ENCODE measurements at regions not wholly inside any gene's neighbourhood (a gene's known extent, or its start where the extent isn't known, plus 50 kb on each side); places are given as distances from the start of the nearest gene placed in this dataset.

DNA sequence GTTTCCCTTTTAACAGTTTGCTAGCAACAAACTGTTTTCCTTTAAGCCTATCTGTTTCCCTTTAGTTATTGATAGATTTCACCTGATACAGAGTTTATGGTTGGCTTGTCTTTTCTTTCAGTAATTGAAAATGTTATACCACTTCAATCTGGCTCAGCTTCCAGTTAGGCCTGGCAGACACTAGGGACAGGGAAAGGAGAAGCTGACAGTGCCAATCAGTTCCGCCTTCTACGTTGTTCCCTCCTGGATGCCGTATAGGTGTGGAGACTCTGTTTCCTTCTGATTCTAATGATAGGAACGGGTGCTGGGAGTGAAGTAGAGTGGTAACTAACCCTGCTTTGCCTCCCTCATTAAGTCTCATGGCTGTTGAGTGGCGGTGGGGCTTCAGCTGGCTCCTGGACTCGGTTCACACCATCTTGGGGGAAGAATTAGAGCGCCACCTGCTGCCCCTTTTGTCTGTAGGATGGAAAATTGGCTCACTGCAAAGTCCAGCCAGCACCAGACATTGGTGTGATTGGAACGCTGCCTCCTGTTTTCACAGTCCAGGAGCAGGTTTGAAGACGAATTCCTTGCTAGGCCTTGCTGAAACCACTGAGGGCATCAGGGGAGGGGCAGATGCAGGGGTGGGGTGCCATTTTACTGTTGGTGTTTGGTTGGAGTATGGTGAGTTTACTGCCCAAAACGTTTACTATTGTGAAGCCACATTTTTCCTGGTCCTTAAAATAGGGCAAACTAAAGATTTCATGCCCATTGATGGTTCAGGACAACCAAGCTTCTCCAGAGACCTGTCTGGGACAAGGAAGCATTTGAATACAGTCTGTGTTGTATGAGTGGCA lies 1729.5 kb downstream of the GRIK2 start:
- Histone ChIP-seq H3K27ac (no peak overlapping the region), H3K27me3 (no peaks in the 10 kb centered on the region), H3K9me3 (no peaks in the 10 kb centered on the region), H3K4me3 (no peak overlapping the region), H3K36me3 (no peaks in the 10 kb centered on the region), H3K4me1 (no peaks in the 10 kb centered on the region)
- no peak for DNase-seq (ENCODE audit: low spot score in 2 of 2)
- 35 to 48% methylated on average over 8 to 10 of the region's 10 CpGs for WGBS, 2 donors
- TF ChIP-seq EP300 (IDR thresholded peaks at IDR 0.05): no peak
- no peak for TF ChIP-seq CTCF (IDR thresholded peaks at IDR 0.05)
- no peak for TF ChIP-seq POLR2A (IDR thresholded peaks at IDR 0.05)

DNA sequence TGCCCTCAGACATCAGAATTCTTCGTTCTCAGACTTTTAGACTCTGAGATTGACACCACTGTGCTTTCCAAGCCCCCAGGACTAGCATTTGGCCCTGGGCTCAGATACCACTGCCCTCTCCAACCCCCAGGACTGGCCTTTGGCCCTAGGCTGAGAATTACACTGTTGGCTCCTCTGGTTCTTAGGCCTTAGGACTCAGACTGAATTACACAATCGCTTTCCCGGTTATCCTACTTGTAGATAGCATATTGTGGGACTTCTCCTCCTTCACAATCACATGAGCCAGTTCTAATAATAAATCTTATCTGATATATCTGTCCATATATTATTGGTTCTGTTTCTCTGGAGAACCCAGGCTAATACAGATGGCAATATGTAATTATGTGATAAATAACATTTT lies 1725.5 kb downstream of the GRIK2 start:
- Histone ChIP-seq H3K36me3 (no peaks in the 10 kb centered on the region), H3K27ac (no peak overlapping the region), H3K4me3 (no peak overlapping the region), H3K27me3 (no peaks in the 10 kb centered on the region), H3K4me1 (no peaks in the 10 kb centered on the region), H3K9me3 (no peaks in the 10 kb centered on the region)
- no peak for DNase-seq (ENCODE audit: low spot score in 2 of 2)
- WGBS, 2 donors: 90 to 92% methylated on average over 3 of the region's 3 CpGs
- TF ChIP-seq POLR2A (IDR thresholded peaks at IDR 0.05) (no peak), CTCF (IDR thresholded peaks at IDR 0.05) (no peak), EP300 (IDR thresholded peaks at IDR 0.05) (no peak)

DNA sequence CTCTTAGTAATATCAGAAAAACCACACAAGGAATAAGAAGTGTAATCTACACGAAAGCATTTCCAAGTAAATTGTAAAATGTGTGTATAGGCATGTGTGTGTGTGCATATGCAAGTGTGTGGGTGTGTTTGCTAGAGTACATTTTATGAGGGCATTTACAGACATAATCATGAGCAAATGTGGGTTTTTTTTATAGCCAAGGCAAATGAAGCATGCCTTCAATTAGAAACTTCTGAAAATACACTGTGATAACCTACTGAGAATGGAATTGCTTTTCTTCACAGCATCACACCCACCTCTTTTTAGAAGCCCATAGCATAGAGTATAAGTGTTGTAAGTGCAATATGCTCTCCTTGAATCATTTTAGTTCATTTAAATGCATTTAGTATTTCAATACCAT lies 1721.1 kb downstream of the GRIK2 start:
- DNase-seq (ENCODE audit: low spot score in 2 of 2): no peak
- 73 to 85% methylated on average over 1 of the region's 1 CpG for WGBS, 2 donors
- Histone ChIP-seq H3K27me3 (no peaks in the 10 kb centered on the region), H3K4me1 (no peaks in the 10 kb centered on the region), H3K9me3 (no peaks in the 10 kb centered on the region), H3K4me3 (no peak overlapping the region), H3K36me3 (no peaks in the 10 kb centered on the region), H3K27ac (no peak overlapping the region)
- TF ChIP-seq EP300 (IDR thresholded peaks at IDR 0.05) (no peak), POLR2A (IDR thresholded peaks at IDR 0.05) (no peak), CTCF (IDR thresholded peaks at IDR 0.05) (no peak)

DNA sequence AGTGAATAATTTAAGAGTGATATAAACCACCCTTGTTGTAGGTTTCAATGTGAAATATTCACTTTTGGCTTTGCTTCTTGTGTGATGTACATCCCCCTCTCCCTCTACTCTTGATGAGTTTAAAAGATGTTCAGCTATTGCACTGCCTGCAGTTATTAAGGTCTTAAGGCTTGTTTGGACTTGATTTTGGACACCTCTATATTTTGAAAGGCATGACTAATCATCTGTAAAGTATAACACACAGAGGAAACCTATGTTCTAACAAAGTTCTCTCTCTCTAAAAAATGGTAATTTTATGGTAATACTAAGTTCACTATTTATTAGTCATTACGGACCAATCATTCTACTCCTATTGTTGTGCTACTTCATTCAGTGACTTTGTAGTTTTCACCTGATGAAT lies 1719.9 kb downstream of the GRIK2 start:
- WGBS, 2 donors: 79 to 96% methylated on average over 1 of the region's 1 CpG
- TF ChIP-seq CTCF (IDR thresholded peaks at IDR 0.05) (no peak), POLR2A (IDR thresholded peaks at IDR 0.05) (no peak), EP300 (IDR thresholded peaks at IDR 0.05) (no peak)
- no peaks in the 10 kb centered on the region for H3K4me1 ChIP-seq

GRCh38 chr6:103107985-103108384 lies 1714.5 kb downstream of the GRIK2 start:
- H3K9me3 ChIP-seq: peaks cover 0 to 4% (median 0%) of the 10 kb centered on the region in 4 donors
- no peak overlapping the region for H3K27ac ChIP-seq
- TF ChIP-seq CTCF (IDR thresholded peaks at IDR 0.05): no peak
- TF ChIP-seq POLR2A (IDR thresholded peaks at IDR 0.05): no peak
- no peak for TF ChIP-seq EP300 (IDR thresholded peaks at IDR 0.05)
- H3K4me1 ChIP-seq: no peaks in the 10 kb centered on the region
- DNase-seq (ENCODE audit: low spot score in 2 of 2): no peak
- no peaks in the 10 kb centered on the region for H3K27me3 ChIP-seq
- H3K4me3 ChIP-seq: no peak overlapping the region
- no peaks in the 10 kb centered on the region for H3K36me3 ChIP-seq

More for the DNA sequence above, 1719.9 kb downstream of the GRIK2 start:
- Histone ChIP-seq H3K27me3 (no peaks in the 10 kb centered on the region), H3K36me3 (no peaks in the 10 kb centered on the region), H3K4me3 (no peak overlapping the region), H3K27ac (no peak overlapping the region), H3K9me3 (no peaks in the 10 kb centered on the region)
- no peak for DNase-seq (ENCODE audit: low spot score in 2 of 2)

Measured in tibial nerve (tissue), 4 donors.